ENCODE measurements at regions not wholly inside any gene's neighbourhood (a gene's known extent, or its start where the extent isn't known, plus 50 kb on each side); places are given as distances from the start of the nearest gene placed in this dataset.

GRCh38 chr2:181396256-181397123, 60.7 kb upstream of the ITGA4 start:
- no peak for DNase-seq

GRCh38 chr2:181397331-181397730, 59.9 kb upstream of the ITGA4 start:
- DNase-seq, result no peak

- no peak for DNase-seq
Observed at GRCh38 chr2:181398000-181398399, 59.2 kb upstream of the ITGA4 start.

DNA sequence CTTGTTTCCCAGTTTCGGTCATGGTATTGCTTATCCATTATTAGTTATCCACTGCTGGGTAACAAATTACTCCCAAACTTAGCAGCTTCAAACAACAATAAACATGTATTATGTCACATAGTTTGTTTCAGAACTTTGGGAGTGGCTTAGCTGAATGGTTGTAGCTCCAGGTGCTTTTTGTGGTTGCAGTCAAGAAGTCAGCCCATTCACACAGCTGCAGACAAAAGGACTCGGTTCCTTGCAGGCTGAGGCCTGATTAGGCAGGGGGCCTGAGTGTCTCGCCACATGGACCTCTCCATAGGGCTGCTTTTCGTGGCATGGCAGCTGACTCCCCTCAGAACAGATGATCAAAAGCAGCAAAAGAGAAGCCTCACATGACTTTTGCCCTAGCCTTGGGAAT, 58.2 kb upstream of the ITGA4 start:
- DNase-seq, result no peak

DNA sequence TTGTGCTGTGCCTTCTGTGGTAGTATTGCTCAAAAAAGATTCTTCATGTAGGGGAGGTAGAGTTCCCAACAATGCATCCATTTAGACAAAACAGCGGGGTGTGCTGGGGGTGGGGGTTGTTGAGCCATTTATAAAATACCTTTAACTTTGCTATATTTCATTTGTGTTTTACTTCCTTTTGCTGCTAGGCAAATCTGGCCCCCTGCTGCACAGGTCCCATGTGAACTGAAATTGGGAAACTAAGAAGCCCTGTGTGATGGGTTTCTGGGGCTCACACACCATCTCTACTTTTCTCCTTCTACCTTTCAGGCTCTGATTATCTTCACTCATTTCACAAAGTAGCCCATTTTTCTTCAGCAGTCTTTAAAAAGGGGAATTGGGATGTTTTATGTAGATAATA, 52.7 kb upstream of the ITGA4 start:
- DNase-seq, result no peak

- DNase-seq, result no peak
Observed at GRCh38 chr2:181407171-181407570, 50.0 kb upstream of the ITGA4 start.
